Lung (tissue), 11 donors: ENCODE measurements at regions not wholly inside any gene's neighbourhood (a gene's known extent, or its start where the extent isn't known, plus 50 kb on each side); places are given as distances from the start of the nearest gene placed in this dataset.

ENCODE experiments used
- ATAC-seq: fragments of 200-7000 bp; cut with Tn5 transposase; one replicate; pipeline ENCODE4 v1.9.1; 2020; ENCODE audit warnings: moderate number of reproducible peaks; ENCODE audit not compliant: insufficient read depth, low FRiP score
- DNase-seq, 3 donors: peaks; one replicate each; pipeline ENCODE4 v3.0.0-alpha.2; 2013 to 2017
- H3K27ac ChIP-seq, 2 donors: one replicate each; pipeline ENCODE4 v1.5.1; 2013; ENCODE audit warnings: mild to moderate bottlenecking in 2 of 2, moderate library complexity in 2 of 2, control low read depth in 1 of 2, inconsistent platforms in 1 of 2, low read depth in 1 of 2, low read length in 1 of 2
- H3K27me3 ChIP-seq, 3 donors: one replicate each; pipeline ENCODE4 v1.5.1; 2013; ENCODE audit warnings: low read length in 2 of 3; ENCODE audit not compliant: control insufficient read depth in 3 of 3, insufficient read depth in 3 of 3
- H3K36me3 ChIP-seq, 4 donors: one replicate each; pipeline ENCODE4 v1.5.1; 2013; ENCODE audit warnings: low read length in 4 of 4, mild to moderate bottlenecking in 1 of 4, moderate library complexity in 1 of 4; ENCODE audit not compliant: control insufficient read depth in 4 of 4, insufficient read depth in 4 of 4
- H3K4me1 ChIP-seq, 5 donors: one replicate each; pipeline ENCODE4 v1.5.1; 2013; ENCODE audit warnings: low read length in 5 of 5, mild to moderate bottlenecking in 2 of 5, moderate library complexity in 1 of 5; ENCODE audit not compliant: control insufficient read depth in 5 of 5, insufficient read depth in 5 of 5
- H3K4me3 ChIP-seq: one replicate; pipeline ENCODE4 v1.5.1; 2013; ENCODE audit warnings: mild to moderate bottlenecking, control low read depth, moderate library complexity
- H3K9ac ChIP-seq, 2 donors: one replicate each; pipeline ENCODE4 v1.5.1; 2013; ENCODE audit warnings: low read length in 2 of 2, control low read depth in 1 of 2; ENCODE audit not compliant: insufficient read depth in 1 of 2
- H3K9me3 ChIP-seq, 4 donors: one replicate each; pipeline ENCODE4 v1.5.1; 2013; ENCODE audit warnings: low read length in 3 of 4, mild to moderate bottlenecking in 1 of 4, moderate library complexity in 1 of 4; ENCODE audit not compliant: control insufficient read depth in 4 of 4, insufficient read depth in 3 of 4
- CTCF ChIP-seq: IDR thresholded peaks from 2 replicates; pipeline ENCODE4 v1.5.1; 2012; ENCODE audit warnings: mild to moderate bottlenecking; ENCODE audit errors: control extremely low read depth, extremely low read depth
- WGBS, 2 donors: extraction: QIAGEN DNeasy Blood & Tissue Kit; methylation state at CpG; one replicate each; pipeline ENCODE4 v1.1.7; 2013; 5-methylcytosine and 5-hydroxymethylcytosine counted together
- donor health status: control.
- donor health status: control.
- donor health status: Bipolar disorder and iron deficiency.
- donor health status: healthy.
- donor health status: DM: yes; HTN: yes; CAD: no.

GRCh38 chr11:44467931-44468330, 97.5 kb upstream of the CD82 start:
- Histone ChIP-seq H3K4me1 (peaks cover 0 to 7% (median 0%) of the 10 kb centered on the region in 5 donors), H3K9me3 (peaks cover 0 to 15% (median 0%) of the 10 kb centered on the region in 4 donors), H3K27me3 (no peaks in the 10 kb centered on the region), H3K36me3 (no peaks in the 10 kb centered on the region), H3K27ac (no peak overlapping the region), H3K4me3 (no peak overlapping the region), H3K9ac (no peak overlapping the region)
- DNase-seq (no peak), ATAC-seq (no peak)
- TF ChIP-seq CTCF = no peak
- WGBS, 2 donors = 72 to 81% methylated on average over 5 of the region's 5 CpGs

GRCh38 chr11:44468345-44468988, 97.0 kb upstream of the CD82 start:
- H3K27me3 ChIP-seq = no peaks in the 10 kb centered on the region
- ATAC-seq (no peak), DNase-seq (no peak)
- no peak overlapping the region for H3K4me3 ChIP-seq
- 93 to 96% methylated on average over 1 of the region's 1 CpG for WGBS, 2 donors
- peaks cover 0 to 15% (median 0%) of the 10 kb centered on the region in 4 donors for H3K9me3 ChIP-seq
- H3K27ac ChIP-seq = no peak overlapping the region
- TF ChIP-seq CTCF = no peak
- H3K4me1 ChIP-seq = peaks cover 0 to 7% (median 0%) of the 10 kb centered on the region in 5 donors
- no peaks in the 10 kb centered on the region for H3K36me3 ChIP-seq
- no peak overlapping the region for H3K9ac ChIP-seq

GRCh38 chr11:44469412-44469811, 96.1 kb upstream of the CD82 start:
- H3K4me3 ChIP-seq = no peak overlapping the region
- no peaks in the 10 kb centered on the region for H3K27me3 ChIP-seq
- H3K9ac ChIP-seq = no peak overlapping the region
- no peak for TF ChIP-seq CTCF
- H3K27ac ChIP-seq = no peak overlapping the region
- ATAC-seq (no peak), DNase-seq (no peak)
- H3K9me3 ChIP-seq = peaks cover 0 to 8% (median 0%) of the 10 kb centered on the region in 4 donors
- H3K4me1 ChIP-seq = peaks cover 0 to 7% (median 0%) of the 10 kb centered on the region in 5 donors
- 63 to 67% methylated on average over 6 of the region's 6 CpGs for WGBS, 2 donors
- no peaks in the 10 kb centered on the region for H3K36me3 ChIP-seq

- Histone ChIP-seq H3K36me3 (no peaks in the 10 kb centered on the region), H3K27me3 (peaks cover 0 to under 1% (median 0%) of the 10 kb centered on the region in 3 donors), H3K4me1 (peaks cover 0 to 7% (median 0%) of the 10 kb centered on the region in 5 donors), H3K27ac (no peak overlapping the region), H3K9ac (no peak overlapping the region), H3K4me3 (no peak overlapping the region), H3K9me3 (peaks cover 0 to 2% (median 0%) of the 10 kb centered on the region in 4 donors)
- DNase-seq = no peak
- no peak for TF ChIP-seq CTCF
- no peak for ATAC-seq
- 48 to 75% methylated on average over 7 of the region's 7 CpGs for WGBS, 2 donors
These were observed 94.6 kb upstream of the CD82 start for GRCh38 chr11:44470854-44471253.
